Neural cell (in vitro differentiated cells): ENCODE measurements at regions not wholly inside any gene's neighbourhood (a gene's known extent, or its start where the extent isn't known, plus 50 kb on each side); places are given as distances from the start of the nearest gene placed in this dataset.

ENCODE experiments used
- H2AFZ ChIP-seq: fragments of 200-600, 300-800 bp; sonication (generic), shearing (Covaris generic); 2 replicates; pipeline ENCODE4 v1.6.0; 2014; ENCODE audit warnings: low read depth, mild to moderate bottlenecking, antibody characterized with exemption, low read length, moderate library complexity
- H3F3A ChIP-seq: fragments of 200-600 bp; shearing (Covaris generic); 2 replicates; pipeline ENCODE4 v1.6.1; 2016; ENCODE audit warnings: mild to moderate bottlenecking, moderate library complexity, mixed read lengths, antibody characterized with exemption, low read length; ENCODE audit not compliant: insufficient read depth, poor library complexity, severe bottlenecking
- H3K27ac ChIP-seq: fragments of 200-600, 300-800 bp; sonication (generic), shearing (Covaris generic); 2 replicates; pipeline ENCODE4 v1.5.1; 2014; ENCODE audit warnings: mild to moderate bottlenecking, low read length, moderate library complexity
- H3K27me3 ChIP-seq: fragments of 300-800, 200-600 bp; sonication (generic), shearing (Covaris generic); 2 replicates; pipeline ENCODE4 v1.6.0; 2014; ENCODE audit warnings: mild to moderate bottlenecking, low read depth, low read length, moderate library complexity; ENCODE audit not compliant: insufficient read depth
- H3K36me3 ChIP-seq: fragments of 300-800, 200-600 bp; sonication (generic), shearing (Covaris generic); 2 replicates; pipeline ENCODE4 v1.5.1; 2014; ENCODE audit warnings: mild to moderate bottlenecking, antibody characterized with exemption, low read length, moderate library complexity; ENCODE audit not compliant: insufficient read depth
- H3K4me2 ChIP-seq: fragments of 300-800, 200-600 bp; sonication (generic), shearing (Covaris generic); 2 replicates; pipeline ENCODE4 v1.6.0; 2014; ENCODE audit warnings: mild to moderate bottlenecking, low read length
- H3K4me3 ChIP-seq: fragments of 300-800, 200-600 bp; sonication (generic), shearing (Covaris generic); 2 replicates; pipeline ENCODE4 v1.5.1; 2014; ENCODE audit warnings: mild to moderate bottlenecking, low read length, moderate library complexity
- H3K79me2 ChIP-seq: fragments of 200-600 bp; shearing (Covaris generic); replicated peaks from 2 replicates; pipeline ENCODE4 v1.6.0; 2014; ENCODE audit warnings: mild to moderate bottlenecking, low read length, moderate library complexity; ENCODE audit not compliant: insufficient read depth
- H3K9ac ChIP-seq: fragments of 300-800, 200-600 bp; sonication (generic), shearing (Covaris generic); 2 replicates; pipeline ENCODE4 v1.6.1; 2016; ENCODE audit warnings: mild to moderate bottlenecking, low read length, mixed read lengths
- H3K9me2 ChIP-seq: fragments of 200-600 bp; shearing (Covaris generic); 2 replicates; pipeline ENCODE4 v1.6.1; 2016; ENCODE audit warnings: mild to moderate bottlenecking, low read length, mixed read lengths; ENCODE audit not compliant: insufficient read depth
- H3K9me3 ChIP-seq: fragments of 200-600, 300-800 bp; sonication (generic), shearing (Covaris generic); 2 replicates; pipeline ENCODE4 v1.6.1; 2016; ENCODE audit warnings: mild to moderate bottlenecking, mixed run types, low read length, moderate library complexity, mixed read lengths
- H4K20me1 ChIP-seq: fragments of 200-600 bp; shearing (Covaris generic); 2 replicates; pipeline ENCODE4 v1.6.1; 2016; ENCODE audit warnings: mild to moderate bottlenecking, mixed run types; ENCODE audit not compliant: insufficient read depth
- EP300 ChIP-seq: fragments of 450-650 bp; conservative IDR thresholded peaks from 2 replicates; pipeline ENCODE4 v1.6.1; 2014; ENCODE audit warnings: antibody characterized with exemption, mild to moderate bottlenecking, moderate library complexity; ENCODE audit not compliant: poor library complexity, severe bottlenecking
- EZH2 ChIP-seq: fragments of 200-600, 300-800 bp; shearing (Covaris generic), sonication (generic); IDR thresholded peaks from 2 replicates; pipeline ENCODE4 v1.6.1; 2014; ENCODE audit warnings: antibody characterized with exemption, low read length, borderline replicate concordance, mild to moderate bottlenecking; ENCODE audit not compliant: insufficient read depth, poor library complexity, severe bottlenecking
- MXI1 ChIP-seq: fragments of 450-650 bp; conservative IDR thresholded peaks from 2 replicates; pipeline ENCODE4 v1.6.1; 2014; ENCODE audit warnings: antibody characterized with exemption, mild to moderate bottlenecking; ENCODE audit not compliant: poor library complexity, severe bottlenecking
- POLR2AphosphoS5 ChIP-seq: IDR thresholded peaks from 2 replicates; pipeline ENCODE4 v1.6.1; 2012
- RAD21 ChIP-seq: fragments of 450-650 bp; conservative IDR thresholded peaks from 2 replicates; pipeline ENCODE4 v1.6.1; 2014; ENCODE audit warnings: antibody characterized with exemption, mild to moderate bottlenecking, moderate library complexity
- SMC3 ChIP-seq: fragments of 450-650 bp; conservative IDR thresholded peaks from 2 replicates; pipeline ENCODE4 v1.6.1; 2014; ENCODE audit warnings: antibody characterized with exemption, mild to moderate bottlenecking, moderate library complexity; ENCODE audit not compliant: poor library complexity
- TAF1 ChIP-seq: IDR thresholded peaks from 2 replicates; pipeline ENCODE4 v1.6.1; 2012; ENCODE audit warnings: low read depth
- TF ChIP-seq, protein P1 (sequence below): fragments of 450-650 bp; IDR thresholded peaks from 2 replicates; pipeline ENCODE4 v1.5.1; 2014; ENCODE audit warnings: antibody characterized with exemption, mild to moderate bottlenecking, moderate library complexity; ENCODE audit not compliant: poor library complexity, severe bottlenecking
- TF ChIP-seq, protein P2 (sequence below): IDR thresholded peaks from 2 replicates; pipeline ENCODE4 v1.6.1; 2012; ENCODE audit warnings: borderline replicate concordance

DNA sequence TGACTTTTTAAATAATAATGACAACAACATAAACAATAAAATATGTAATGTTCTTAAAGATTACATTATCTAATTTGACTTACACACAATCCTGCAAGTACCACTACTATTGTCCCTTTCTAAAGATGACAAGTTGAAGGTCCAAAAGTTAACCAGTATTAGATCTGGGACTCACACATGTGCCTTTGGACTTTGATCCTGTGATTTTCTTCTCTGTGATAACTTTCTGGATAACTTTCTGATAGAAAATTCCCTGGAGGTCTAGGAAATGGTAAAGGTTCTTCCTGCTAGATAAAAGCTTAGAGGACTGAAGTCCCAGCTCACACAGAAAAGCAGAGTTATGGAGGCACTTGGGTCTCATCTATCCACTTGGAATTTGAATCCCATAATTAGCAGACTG is 311.9 kb upstream of the KLHL29 start:
- no peaks in the 10 kb centered on the region for H4K20me1 ChIP-seq
- H3K9me2 ChIP-seq, result no peaks in the 10 kb centered on the region
- no peaks in the 10 kb centered on the region for H3F3A ChIP-seq
- H3K27ac ChIP-seq, result no peak overlapping the region
- TF ChIP-seq RAD21, result no peak
- no peak overlapping the region for H2AFZ ChIP-seq
- H3K9ac ChIP-seq, result no peak overlapping the region
- H3K36me3 ChIP-seq, result no peaks in the 10 kb centered on the region
- no peaks in the 10 kb centered on the region for H3K27me3 ChIP-seq
- H3K4me2 ChIP-seq, result no peak overlapping the region
- H3K9me3 ChIP-seq, result no peaks in the 10 kb centered on the region
- H3K79me2 ChIP-seq, result no peaks in the 10 kb centered on the region
- H3K4me3 ChIP-seq, result no peak overlapping the region

DNA sequence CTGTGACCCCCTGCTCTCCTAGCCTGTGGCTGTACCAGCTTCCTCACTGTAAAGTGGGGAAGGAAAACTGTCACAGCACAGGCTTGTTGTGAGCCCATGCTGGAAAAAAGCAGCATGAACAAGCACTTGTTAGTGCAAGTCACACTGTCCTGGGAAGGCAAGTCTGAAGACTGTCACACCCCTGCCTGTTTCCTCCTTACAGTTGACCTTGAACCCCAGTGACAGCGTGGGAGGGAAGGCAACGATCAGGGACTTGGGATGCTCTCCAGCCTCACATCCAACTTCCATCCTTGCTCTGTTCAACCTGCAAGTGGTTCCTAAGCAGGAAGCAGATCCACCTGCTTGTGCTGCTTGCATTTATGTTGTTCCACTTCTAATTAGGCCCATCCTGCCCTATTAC is 311.3 kb upstream of the KLHL29 start:
- no peaks in the 10 kb centered on the region for H3K79me2 ChIP-seq
- no peaks in the 10 kb centered on the region for H3K9me2 ChIP-seq
- H3K4me3 ChIP-seq, result no peak overlapping the region
- no peaks in the 10 kb centered on the region for H3K36me3 ChIP-seq
- no peaks in the 10 kb centered on the region for H4K20me1 ChIP-seq
- H3K4me2 ChIP-seq, result no peak overlapping the region
- no peak overlapping the region for H3K27ac ChIP-seq
- H2AFZ ChIP-seq, result no peak overlapping the region
- no peaks in the 10 kb centered on the region for H3K9me3 ChIP-seq
- no peaks in the 10 kb centered on the region for H3K27me3 ChIP-seq
- no peak overlapping the region for H3K9ac ChIP-seq
- TF ChIP-seq SMC3 (no peak), RAD21 (no peak), TAF1 (no peak), POLR2AphosphoS5 (no peak), EZH2 (no peak), EP300 (no peak), MXI1 (no peak)
- TF ChIP-seq, protein P1, sequence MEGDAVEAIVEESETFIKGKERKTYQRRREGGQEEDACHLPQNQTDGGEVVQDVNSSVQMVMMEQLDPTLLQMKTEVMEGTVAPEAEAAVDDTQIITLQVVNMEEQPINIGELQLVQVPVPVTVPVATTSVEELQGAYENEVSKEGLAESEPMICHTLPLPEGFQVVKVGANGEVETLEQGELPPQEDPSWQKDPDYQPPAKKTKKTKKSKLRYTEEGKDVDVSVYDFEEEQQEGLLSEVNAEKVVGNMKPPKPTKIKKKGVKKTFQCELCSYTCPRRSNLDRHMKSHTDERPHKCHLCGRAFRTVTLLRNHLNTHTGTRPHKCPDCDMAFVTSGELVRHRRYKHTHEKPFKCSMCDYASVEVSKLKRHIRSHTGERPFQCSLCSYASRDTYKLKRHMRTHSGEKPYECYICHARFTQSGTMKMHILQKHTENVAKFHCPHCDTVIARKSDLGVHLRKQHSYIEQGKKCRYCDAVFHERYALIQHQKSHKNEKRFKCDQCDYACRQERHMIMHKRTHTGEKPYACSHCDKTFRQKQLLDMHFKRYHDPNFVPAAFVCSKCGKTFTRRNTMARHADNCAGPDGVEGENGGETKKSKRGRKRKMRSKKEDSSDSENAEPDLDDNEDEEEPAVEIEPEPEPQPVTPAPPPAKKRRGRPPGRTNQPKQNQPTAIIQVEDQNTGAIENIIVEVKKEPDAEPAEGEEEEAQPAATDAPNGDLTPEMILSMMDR, result no peak
- TF ChIP-seq, protein P2, sequence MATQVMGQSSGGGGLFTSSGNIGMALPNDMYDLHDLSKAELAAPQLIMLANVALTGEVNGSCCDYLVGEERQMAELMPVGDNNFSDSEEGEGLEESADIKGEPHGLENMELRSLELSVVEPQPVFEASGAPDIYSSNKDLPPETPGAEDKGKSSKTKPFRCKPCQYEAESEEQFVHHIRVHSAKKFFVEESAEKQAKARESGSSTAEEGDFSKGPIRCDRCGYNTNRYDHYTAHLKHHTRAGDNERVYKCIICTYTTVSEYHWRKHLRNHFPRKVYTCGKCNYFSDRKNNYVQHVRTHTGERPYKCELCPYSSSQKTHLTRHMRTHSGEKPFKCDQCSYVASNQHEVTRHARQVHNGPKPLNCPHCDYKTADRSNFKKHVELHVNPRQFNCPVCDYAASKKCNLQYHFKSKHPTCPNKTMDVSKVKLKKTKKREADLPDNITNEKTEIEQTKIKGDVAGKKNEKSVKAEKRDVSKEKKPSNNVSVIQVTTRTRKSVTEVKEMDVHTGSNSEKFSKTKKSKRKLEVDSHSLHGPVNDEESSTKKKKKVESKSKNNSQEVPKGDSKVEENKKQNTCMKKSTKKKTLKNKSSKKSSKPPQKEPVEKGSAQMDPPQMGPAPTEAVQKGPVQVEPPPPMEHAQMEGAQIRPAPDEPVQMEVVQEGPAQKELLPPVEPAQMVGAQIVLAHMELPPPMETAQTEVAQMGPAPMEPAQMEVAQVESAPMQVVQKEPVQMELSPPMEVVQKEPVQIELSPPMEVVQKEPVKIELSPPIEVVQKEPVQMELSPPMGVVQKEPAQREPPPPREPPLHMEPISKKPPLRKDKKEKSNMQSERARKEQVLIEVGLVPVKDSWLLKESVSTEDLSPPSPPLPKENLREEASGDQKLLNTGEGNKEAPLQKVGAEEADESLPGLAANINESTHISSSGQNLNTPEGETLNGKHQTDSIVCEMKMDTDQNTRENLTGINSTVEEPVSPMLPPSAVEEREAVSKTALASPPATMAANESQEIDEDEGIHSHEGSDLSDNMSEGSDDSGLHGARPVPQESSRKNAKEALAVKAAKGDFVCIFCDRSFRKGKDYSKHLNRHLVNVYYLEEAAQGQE, result no peak
- no peaks in the 10 kb centered on the region for H3F3A ChIP-seq

DNA sequence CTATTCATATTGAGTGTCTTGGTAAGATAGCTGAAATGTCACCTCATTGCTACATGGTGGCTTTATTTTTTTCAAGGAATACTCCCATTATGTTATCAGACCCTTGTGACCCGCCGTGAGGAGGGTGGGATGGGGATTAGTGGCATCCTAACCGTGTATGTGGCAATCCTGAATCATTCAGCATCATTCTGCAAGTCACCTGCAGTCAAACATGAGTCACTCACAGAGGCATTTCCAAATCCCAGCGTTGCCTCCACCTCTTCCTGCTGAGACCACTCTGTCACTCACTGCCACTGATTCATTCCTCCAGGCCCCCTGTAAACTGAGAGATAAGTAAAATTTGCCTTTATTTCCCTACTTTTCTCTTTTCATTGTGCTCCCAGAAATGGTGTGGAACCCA is 307.4 kb upstream of the KLHL29 start:
- no peak overlapping the region for H2AFZ ChIP-seq
- no peaks in the 10 kb centered on the region for H3K36me3 ChIP-seq
- H3K27ac ChIP-seq, result no peak overlapping the region
- H3K27me3 ChIP-seq, result no peaks in the 10 kb centered on the region
- H3F3A ChIP-seq, result no peaks in the 10 kb centered on the region
- TF ChIP-seq, protein P1, result no peak
- TF ChIP-seq TAF1 (no peak), SMC3 (no peak), MXI1 (no peak), RAD21 (no peak), EP300 (no peak), EZH2 (no peak), POLR2AphosphoS5 (no peak)
- TF ChIP-seq, protein P2, result no peak
- no peaks in the 10 kb centered on the region for H3K9me3 ChIP-seq
- no peak overlapping the region for H3K4me3 ChIP-seq
- H4K20me1 ChIP-seq, result no peaks in the 10 kb centered on the region
- H3K79me2 ChIP-seq, result no peaks in the 10 kb centered on the region
- no peaks in the 10 kb centered on the region for H3K9me2 ChIP-seq
- H3K4me2 ChIP-seq, result no peak overlapping the region
- H3K9ac ChIP-seq, result no peak overlapping the region
